Liver (tissue), 8 donors: ENCODE measurements at regions not wholly inside any gene's neighbourhood (a gene's known extent, or its start where the extent isn't known, plus 50 kb on each side); places are given as distances from the start of the nearest gene placed in this dataset.
A peak's percentile ranks its signal among the peaks of the same experiment; 100 is the strongest.

Experiments used
- DNase-seq: peaks from one replicate; pipeline ENCODE4 v3.0.0-alpha.2; 2017; ENCODE audit warnings: low spot score
- H3K27ac ChIP-seq, 2 donors: one replicate each; pipeline ENCODE4 v1.7.0; 2013; ENCODE audit warnings: inconsistent platforms in 2 of 2, low read length in 2 of 2, control low read depth in 1 of 2, low read depth in 1 of 2, mild to moderate bottlenecking in 1 of 2
- H3K27me3 ChIP-seq, 4 donors: one replicate each; pipeline versions ENCODE4 v1.6.1 to v1.7.0; 2013; ENCODE audit warnings: low read length in 3 of 4, inconsistent platforms in 1 of 4, mild to moderate bottlenecking in 1 of 4, moderate library complexity in 1 of 4; ENCODE audit not compliant: control insufficient read depth in 4 of 4, insufficient read depth in 4 of 4
- H3K36me3 ChIP-seq, 4 donors: one replicate each; pipeline versions ENCODE4 v1.6.1 to v1.7.0; 2013; ENCODE audit warnings: low read length in 3 of 4, mild to moderate bottlenecking in 3 of 4, low read depth in 1 of 4, moderate library complexity in 1 of 4; ENCODE audit not compliant: control insufficient read depth in 4 of 4, insufficient read depth in 3 of 4
- H3K4me1 ChIP-seq, 4 donors: one replicate each; pipeline versions ENCODE4 v1.6.1 to v1.7.0; 2013; ENCODE audit warnings: low read length in 3 of 4, mild to moderate bottlenecking in 3 of 4, moderate library complexity in 1 of 4; ENCODE audit not compliant: control insufficient read depth in 4 of 4, insufficient read depth in 4 of 4
- H3K4me3 ChIP-seq, 3 donors: one replicate each; pipeline versions ENCODE4 v1.6.1 to v1.7.0; 2013; ENCODE audit warnings: low read length in 3 of 3, control low read depth in 1 of 3, low read depth in 1 of 3, mild to moderate bottlenecking in 1 of 3
- H3K9ac ChIP-seq, 2 donors: one replicate each; pipeline ENCODE4 v1.7.0; 2013; ENCODE audit warnings: low read length in 2 of 2, mild to moderate bottlenecking in 2 of 2, moderate library complexity in 2 of 2, control low read depth in 1 of 2, low read depth in 1 of 2
- H3K9me3 ChIP-seq, 4 donors: one replicate each; pipeline versions ENCODE4 v1.6.1 to v1.7.0; 2013; ENCODE audit warnings: low read length in 3 of 4; ENCODE audit not compliant: control insufficient read depth in 4 of 4
- CTCF ChIP-seq: fragments of 150-350 bp; IDR thresholded peaks from 2 replicates; pipeline ENCODE4 v1.5.1; 2017; ENCODE audit warnings: improper control_type of control experiment, low read depth, low read length; ENCODE audit not compliant: missing input control
- FOXA1 ChIP-seq: IDR thresholded peaks from 2 replicates; pipeline ENCODE4 v1.6.1; 2016; ENCODE audit warnings: antibody characterized with exemption
- FOXA2 ChIP-seq: IDR thresholded peaks from 2 replicates; pipeline ENCODE4 v1.6.1; 2016; ENCODE audit warnings: antibody characterized with exemption
- HNF4A ChIP-seq, 2 donors: conservative IDR thresholded peaks; 2 replicates each; pipeline ENCODE4 v1.6.1; 2016; ENCODE audit warnings: antibody characterized with exemption in 2 of 2, mild to moderate bottlenecking in 2 of 2
- JUND ChIP-seq, 2 donors: IDR thresholded peaks; 2 replicates each; pipeline ENCODE4 v1.6.1; 2016; ENCODE audit warnings: antibody characterized with exemption in 2 of 2
- RAD21 ChIP-seq, 2 donors: IDR thresholded peaks; 2 replicates each; pipeline ENCODE4 v1.6.1; 2016; ENCODE audit warnings: antibody characterized with exemption in 2 of 2, mild to moderate bottlenecking in 2 of 2
- RXRA ChIP-seq, 2 donors: IDR thresholded peaks; 2 replicates each; pipeline ENCODE4 v1.6.1; 2017 to 2018; ENCODE audit warnings: antibody characterized with exemption in 2 of 2, mild to moderate bottlenecking in 1 of 2
- SP1 ChIP-seq: IDR thresholded peaks from 2 replicates; pipeline ENCODE4 v1.6.1; 2018; ENCODE audit warnings: antibody characterized with exemption, mild to moderate bottlenecking
- YY1 ChIP-seq: IDR thresholded peaks from 2 replicates; pipeline ENCODE4 v1.6.1; 2016; ENCODE audit warnings: antibody characterized with exemption, mild to moderate bottlenecking
- WGBS: extraction: QIAGEN DNeasy Blood & Tissue Kit; methylation state at CpG from one replicate; pipeline ENCODE4 v1.1.7; 2013; 5-methylcytosine and 5-hydroxymethylcytosine counted together
- TF ChIP-seq, protein P1 (sequence below): IDR thresholded peaks from 2 replicates; pipeline ENCODE4 v1.6.1; 2016; ENCODE audit warnings: antibody characterized with exemption
- TF ChIP-seq, protein P2 (sequence below): IDR thresholded peaks from 2 replicates; pipeline ENCODE4 v1.6.1; 2016; ENCODE audit warnings: antibody characterized with exemption
- donor health status: healthy.
- donor health status: healthy.
- donor health status: healthy.
- donor health status: healthy.
- donor health status: healthy.

DNA sequence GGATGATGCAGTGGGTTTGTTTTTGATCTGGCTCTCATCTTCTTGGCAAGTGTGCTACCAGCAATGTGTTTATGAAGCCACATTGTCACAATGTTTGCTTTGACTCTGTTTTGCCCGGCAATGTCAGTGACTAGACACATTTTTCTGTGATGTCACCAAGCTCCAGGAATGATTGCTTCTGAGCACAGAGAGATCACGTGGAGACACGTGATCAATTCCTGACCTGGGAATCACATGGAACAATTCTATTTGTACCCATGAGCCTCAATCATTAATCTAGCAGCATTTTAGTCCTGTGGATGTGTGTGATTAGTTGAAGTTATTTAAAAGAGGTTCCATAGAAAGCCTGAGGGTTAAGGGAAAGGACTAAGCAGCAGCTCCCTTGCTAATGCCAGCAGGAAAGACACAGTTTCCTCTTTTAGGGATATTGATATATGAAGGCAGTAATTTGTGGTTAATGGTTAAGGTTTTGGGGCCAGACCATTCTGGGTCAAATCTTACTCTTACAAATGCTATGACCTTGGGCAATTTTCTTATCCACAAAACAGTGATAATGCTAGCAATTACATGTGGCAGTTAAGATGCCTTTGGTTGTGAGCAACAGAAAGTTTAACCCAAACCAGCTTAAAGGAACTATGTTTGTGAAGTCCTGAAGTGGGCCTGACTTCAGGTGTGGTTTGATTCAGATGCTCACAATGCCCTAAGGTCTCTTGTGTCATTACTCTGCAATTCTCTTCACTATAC lies 59.0 kb downstream of the FASLG start:
- no peaks in the 10 kb centered on the region for H3K27me3 ChIP-seq
- DNase-seq: no peak
- peaks cover 0 to 8% (median 0%) of the 10 kb centered on the region in 4 donors for H3K4me1 ChIP-seq
- H3K9ac ChIP-seq: no peak overlapping the region
- no peaks in the 10 kb centered on the region for H3K9me3 ChIP-seq
- H3K27ac ChIP-seq: no peak overlapping the region
- H3K4me3 ChIP-seq: no peak overlapping the region
- H3K36me3 ChIP-seq: no peaks in the 10 kb centered on the region
- WGBS: 21% methylated on average over 3 of the region's 3 CpGs
- TF ChIP-seq, protein P1, sequence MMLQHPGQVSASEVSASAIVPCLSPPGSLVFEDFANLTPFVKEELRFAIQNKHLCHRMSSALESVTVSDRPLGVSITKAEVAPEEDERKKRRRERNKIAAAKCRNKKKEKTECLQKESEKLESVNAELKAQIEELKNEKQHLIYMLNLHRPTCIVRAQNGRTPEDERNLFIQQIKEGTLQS: peak; percentile 23
- TF ChIP-seq, protein P2, sequence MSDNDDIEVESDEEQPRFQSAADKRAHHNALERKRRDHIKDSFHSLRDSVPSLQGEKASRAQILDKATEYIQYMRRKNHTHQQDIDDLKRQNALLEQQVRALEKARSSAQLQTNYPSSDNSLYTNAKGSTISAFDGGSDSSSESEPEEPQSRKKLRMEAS: peak; percentile 34
- TF ChIP-seq SP1: peak; percentile 24
- TF ChIP-seq YY1: peak; percentile 34
- no peak for TF ChIP-seq FOXA1
- TF ChIP-seq HNF4A (conservative IDR thresholded peaks at IDR 0.05): peak in 1 of 2 donors; percentile 50
- peak; percentile 22 to 38 for TF ChIP-seq JUND (IDR thresholded peaks at IDR 0.05)
- TF ChIP-seq RAD21 (IDR thresholded peaks at IDR 0.05): no peak
- peak in 1 of 2 donors; percentile 53 for TF ChIP-seq RXRA (IDR thresholded peaks at IDR 0.05)

DNA sequence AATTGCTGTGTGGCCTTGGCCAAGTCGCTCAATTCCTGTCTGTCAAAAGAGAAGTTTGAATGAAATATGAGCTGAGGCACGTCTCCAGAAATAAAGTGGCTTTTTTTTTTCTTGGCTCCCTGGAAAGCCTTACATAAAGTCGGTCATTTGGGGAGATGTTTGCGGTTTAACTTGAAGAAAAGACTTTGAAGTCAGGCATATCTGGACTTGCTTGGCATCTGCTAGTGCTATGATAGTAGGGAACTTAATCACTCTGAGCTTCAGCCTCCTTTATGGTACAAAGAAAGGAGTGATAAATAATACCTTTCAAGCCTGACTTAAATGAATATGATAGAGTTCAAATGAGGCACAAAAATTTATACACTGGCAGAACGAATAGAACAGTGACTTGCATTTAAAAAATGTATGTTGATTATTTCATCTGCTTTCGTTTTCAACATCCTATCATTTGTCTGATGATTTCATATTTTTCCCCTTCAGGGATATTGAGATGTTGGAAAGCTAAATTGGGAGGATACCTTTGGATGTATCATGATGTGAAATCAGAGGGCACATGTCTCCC lies 60.2 kb downstream of the FASLG start:
- Histone ChIP-seq H3K9me3 (no peaks in the 10 kb centered on the region), H3K27me3 (no peaks in the 10 kb centered on the region), H3K36me3 (no peaks in the 10 kb centered on the region), H3K4me1 (peaks cover 0 to 8% (median 0%) of the 10 kb centered on the region in 4 donors), H3K4me3 (no peak overlapping the region), H3K27ac (no peak overlapping the region), H3K9ac (no peak overlapping the region)
- 63% methylated on average over 6 of the region's 6 CpGs for WGBS
- no peak for DNase-seq
- no peak for TF ChIP-seq SP1

- no peak for TF ChIP-seq FOXA1
- peak; percentile 90 to 91 for TF ChIP-seq RAD21 (IDR thresholded peaks at IDR 0.05)
- TF ChIP-seq CTCF: peak; percentile 73
- TF ChIP-seq FOXA2: no peak
- DNase-seq: no peak
- Histone ChIP-seq H3K27ac (no peak overlapping the region), H3K4me1 (peaks cover 0 to 8% (median 0%) of the 10 kb centered on the region in 4 donors), H3K27me3 (no peaks in the 10 kb centered on the region), H3K36me3 (no peaks in the 10 kb centered on the region), H3K9me3 (no peaks in the 10 kb centered on the region), H3K4me3 (no peak overlapping the region), H3K9ac (no peak overlapping the region)
- 7% methylated on average over 3 of the region's 3 CpGs for WGBS
Measured at GRCh38 chr1:172719694-172720138, 60.8 kb downstream of the FASLG start.
